ENCODE measurements at regions not wholly inside any gene's neighbourhood (a gene's known extent, or its start where the extent isn't known, plus 50 kb on each side); places are given as distances from the start of the nearest gene placed in this dataset.

DNA sequence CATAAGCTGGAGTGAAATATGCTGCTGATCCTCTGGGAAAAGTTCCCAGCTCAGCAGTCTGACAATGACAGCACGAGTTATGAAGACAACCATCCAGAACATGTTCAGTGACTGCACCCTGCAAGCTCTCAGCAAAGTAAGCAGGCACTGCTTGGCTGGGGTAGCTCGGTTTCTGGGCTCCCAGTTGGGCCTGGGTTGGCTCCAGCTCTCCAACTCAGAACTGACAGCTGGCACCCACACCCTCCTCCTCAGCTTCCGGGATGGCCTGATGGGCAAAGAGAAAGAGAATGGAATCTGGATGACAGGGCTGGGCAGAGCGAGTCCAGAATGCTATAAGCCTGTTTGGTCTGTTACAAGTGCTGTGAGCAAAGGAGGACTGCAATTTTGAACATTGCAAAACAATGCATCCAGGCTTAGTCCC is 185.0 kb downstream of the CSNK1G3 start:
- TF ChIP-seq, protein P1, sequence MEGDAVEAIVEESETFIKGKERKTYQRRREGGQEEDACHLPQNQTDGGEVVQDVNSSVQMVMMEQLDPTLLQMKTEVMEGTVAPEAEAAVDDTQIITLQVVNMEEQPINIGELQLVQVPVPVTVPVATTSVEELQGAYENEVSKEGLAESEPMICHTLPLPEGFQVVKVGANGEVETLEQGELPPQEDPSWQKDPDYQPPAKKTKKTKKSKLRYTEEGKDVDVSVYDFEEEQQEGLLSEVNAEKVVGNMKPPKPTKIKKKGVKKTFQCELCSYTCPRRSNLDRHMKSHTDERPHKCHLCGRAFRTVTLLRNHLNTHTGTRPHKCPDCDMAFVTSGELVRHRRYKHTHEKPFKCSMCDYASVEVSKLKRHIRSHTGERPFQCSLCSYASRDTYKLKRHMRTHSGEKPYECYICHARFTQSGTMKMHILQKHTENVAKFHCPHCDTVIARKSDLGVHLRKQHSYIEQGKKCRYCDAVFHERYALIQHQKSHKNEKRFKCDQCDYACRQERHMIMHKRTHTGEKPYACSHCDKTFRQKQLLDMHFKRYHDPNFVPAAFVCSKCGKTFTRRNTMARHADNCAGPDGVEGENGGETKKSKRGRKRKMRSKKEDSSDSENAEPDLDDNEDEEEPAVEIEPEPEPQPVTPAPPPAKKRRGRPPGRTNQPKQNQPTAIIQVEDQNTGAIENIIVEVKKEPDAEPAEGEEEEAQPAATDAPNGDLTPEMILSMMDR (conservative IDR thresholded peaks at IDR 0.05): no peak
- TF ChIP-seq ZFX (IDR thresholded peaks at IDR 0.05): no peak
